PC-9 (cell line): ENCODE measurements at regions not wholly inside any gene's neighbourhood (a gene's known extent, or its start where the extent isn't known, plus 50 kb on each side); places are given as distances from the start of the nearest gene placed in this dataset.

Experiments used
- CTCF ChIP-seq: fragments of 200-600 bp; sonication (generic); conservative IDR thresholded peaks from 2 replicates; pipeline ENCODE4 v1.6.1; 2017; ENCODE audit warnings: mixed run types, antibody characterized with exemption, mild to moderate bottlenecking, moderate library complexity
- EZH2 ChIP-seq: fragments of 200-600 bp; sonication (generic); IDR thresholded peaks from 2 replicates; pipeline ENCODE4 v1.8.0; 2017; ENCODE audit warnings: antibody characterized with exemption, low read depth

DNA sequence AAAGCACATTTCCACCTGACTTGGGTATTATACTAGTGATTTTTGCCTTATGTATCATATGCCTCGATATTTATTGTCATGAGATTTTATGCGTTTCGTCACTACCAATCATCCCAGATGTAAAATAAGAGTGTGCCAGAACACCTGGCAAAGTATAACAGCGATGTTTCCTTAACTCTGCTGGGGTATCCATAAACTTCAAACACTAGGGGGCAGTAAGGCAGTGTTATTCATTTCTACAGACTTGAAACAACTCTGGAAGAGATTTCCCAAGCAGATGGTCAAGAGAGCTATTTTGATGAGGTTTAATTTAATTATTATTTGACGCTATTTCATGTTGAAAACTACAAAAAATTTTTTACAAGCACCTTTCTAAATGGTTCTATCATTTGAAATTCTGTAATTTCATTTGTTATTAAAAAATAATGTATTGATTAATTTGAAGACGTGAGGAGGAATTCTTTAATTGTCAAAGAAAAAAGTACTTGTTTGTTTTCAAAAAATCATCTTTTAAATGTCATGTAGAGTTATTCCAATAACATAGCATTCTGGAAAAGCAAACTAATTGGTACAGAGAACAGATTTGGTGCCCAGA lies 388.5 kb upstream of the CTNND2 start:
- TF ChIP-seq CTCF (peak; percentile 72), EZH2 (no peak)
